ENCODE measurements at regions not wholly inside any gene's neighbourhood (a gene's known extent, or its start where the extent isn't known, plus 50 kb on each side); places are given as distances from the start of the nearest gene placed in this dataset.

- Histone ChIP-seq H3K27me3 (replicated peaks; ENCODE audit: control insufficient read depth, insufficient read depth, low read length) (no peaks in the 10 kb centered on the region), H3K36me3 (ENCODE audit: control insufficient read depth, insufficient read depth, low read length, severe bottlenecking) (no peaks in the 10 kb centered on the region), H3K9ac (ENCODE audit: low read length) (no peak overlapping the region), H3K4me3 (ENCODE audit: low read length) (no peak overlapping the region), H3K4me1 (ENCODE audit: control insufficient read depth, insufficient read depth, low read length) (no peaks in the 10 kb centered on the region), H3K9me3 (ENCODE audit: control insufficient read depth, low read length) (no peaks in the 10 kb centered on the region)
- DNase-seq (ENCODE audit: low read depth): no peak
These were observed 250.9 kb upstream of the SYT10 start for GRCh38 chr12:33690562-33690961.

- no peaks in the 10 kb centered on the region for H3K9me3 ChIP-seq (ENCODE audit: control insufficient read depth, low read length)
- H3K27me3 ChIP-seq (replicated peaks; ENCODE audit: control insufficient read depth, insufficient read depth, low read length): no peaks in the 10 kb centered on the region
- no peak overlapping the region for H3K9ac ChIP-seq (ENCODE audit: low read length)
- no peak overlapping the region for H3K4me3 ChIP-seq (ENCODE audit: low read length)
- no peaks in the 10 kb centered on the region for H3K36me3 ChIP-seq (ENCODE audit: control insufficient read depth, insufficient read depth, low read length, severe bottlenecking)
- no peak for DNase-seq (ENCODE audit: low read depth)
- no peaks in the 10 kb centered on the region for H3K4me1 ChIP-seq (ENCODE audit: control insufficient read depth, insufficient read depth, low read length)
These were observed 263.6 kb upstream of the SYT10 start for GRCh38 chr12:33703221-33703620.

GRCh38 chr12:33706927-33707326, 267.3 kb upstream of the SYT10 start:
- H3K4me1 ChIP-seq (ENCODE audit: control insufficient read depth, insufficient read depth, low read length): no peaks in the 10 kb centered on the region
- no peaks in the 10 kb centered on the region for H3K27me3 ChIP-seq (replicated peaks; ENCODE audit: control insufficient read depth, insufficient read depth, low read length)
- no peak overlapping the region for H3K9ac ChIP-seq (ENCODE audit: low read length)
- H3K4me3 ChIP-seq (ENCODE audit: low read length): no peak overlapping the region
- no peaks in the 10 kb centered on the region for H3K36me3 ChIP-seq (ENCODE audit: control insufficient read depth, insufficient read depth, low read length, severe bottlenecking)
- no peaks in the 10 kb centered on the region for H3K9me3 ChIP-seq (ENCODE audit: control insufficient read depth, low read length)
- DNase-seq (ENCODE audit: low read depth): no peak

- Histone ChIP-seq H3K4me1 (ENCODE audit: control insufficient read depth, insufficient read depth, low read length) (no peaks in the 10 kb centered on the region), H3K9ac (ENCODE audit: low read length) (no peak overlapping the region), H3K9me3 (ENCODE audit: control insufficient read depth, low read length) (no peaks in the 10 kb centered on the region), H3K36me3 (ENCODE audit: control insufficient read depth, insufficient read depth, low read length, severe bottlenecking) (no peaks in the 10 kb centered on the region), H3K4me3 (ENCODE audit: low read length) (no peak overlapping the region), H3K27me3 (replicated peaks; ENCODE audit: control insufficient read depth, insufficient read depth, low read length) (no peaks in the 10 kb centered on the region)
- DNase-seq (ENCODE audit: low read depth): no peak
These were observed 269.3 kb upstream of the SYT10 start for GRCh38 chr12:33708935-33709334.

GRCh38 chr12:33710548-33710947, 270.9 kb upstream of the SYT10 start:
- Histone ChIP-seq H3K27me3 (replicated peaks; ENCODE audit: control insufficient read depth, insufficient read depth, low read length) (no peaks in the 10 kb centered on the region), H3K4me3 (ENCODE audit: low read length) (no peak overlapping the region), H3K4me1 (ENCODE audit: control insufficient read depth, insufficient read depth, low read length) (no peaks in the 10 kb centered on the region), H3K36me3 (ENCODE audit: control insufficient read depth, insufficient read depth, low read length, severe bottlenecking) (no peaks in the 10 kb centered on the region), H3K9ac (ENCODE audit: low read length) (no peak overlapping the region), H3K9me3 (ENCODE audit: control insufficient read depth, low read length) (no peaks in the 10 kb centered on the region)
- DNase-seq (ENCODE audit: low read depth): no peak

- Histone ChIP-seq H3K9me3 (ENCODE audit: control insufficient read depth, low read length) (no peaks in the 10 kb centered on the region), H3K4me3 (ENCODE audit: low read length) (no peak overlapping the region), H3K4me1 (ENCODE audit: control insufficient read depth, insufficient read depth, low read length) (no peaks in the 10 kb centered on the region), H3K9ac (ENCODE audit: low read length) (no peak overlapping the region), H3K27me3 (replicated peaks; ENCODE audit: control insufficient read depth, insufficient read depth, low read length) (no peaks in the 10 kb centered on the region), H3K36me3 (ENCODE audit: control insufficient read depth, insufficient read depth, low read length, severe bottlenecking) (no peaks in the 10 kb centered on the region)
- DNase-seq (ENCODE audit: low read depth): no peak
These were observed 279.0 kb upstream of the SYT10 start for GRCh38 chr12:33718631-33719030.

- Histone ChIP-seq H3K36me3 (ENCODE audit: control insufficient read depth, insufficient read depth, low read length, severe bottlenecking) (no peaks in the 10 kb centered on the region), H3K4me3 (ENCODE audit: low read length) (no peak overlapping the region), H3K27me3 (replicated peaks; ENCODE audit: control insufficient read depth, insufficient read depth, low read length) (no peaks in the 10 kb centered on the region), H3K9ac (ENCODE audit: low read length) (no peak overlapping the region), H3K4me1 (ENCODE audit: control insufficient read depth, insufficient read depth, low read length) (no peaks in the 10 kb centered on the region), H3K9me3 (ENCODE audit: control insufficient read depth, low read length) (no peaks in the 10 kb centered on the region)
- no peak for DNase-seq (ENCODE audit: low read depth)
These were observed 281.9 kb upstream of the SYT10 start for GRCh38 chr12:33721561-33721960.

- no peaks in the 10 kb centered on the region for H3K36me3 ChIP-seq (ENCODE audit: control insufficient read depth, insufficient read depth, low read length, severe bottlenecking)
- DNase-seq (ENCODE audit: low read depth): no peak
- H3K4me1 ChIP-seq (ENCODE audit: control insufficient read depth, insufficient read depth, low read length): no peaks in the 10 kb centered on the region
- H3K9me3 ChIP-seq (ENCODE audit: control insufficient read depth, low read length): no peaks in the 10 kb centered on the region
- no peaks in the 10 kb centered on the region for H3K27me3 ChIP-seq (replicated peaks; ENCODE audit: control insufficient read depth, insufficient read depth, low read length)
- no peak overlapping the region for H3K9ac ChIP-seq (ENCODE audit: low read length)
- no peak overlapping the region for H3K4me3 ChIP-seq (ENCODE audit: low read length)
These were observed 285.2 kb upstream of the SYT10 start for GRCh38 chr12:33724867-33725266.

- no peaks in the 10 kb centered on the region for H3K9me3 ChIP-seq (ENCODE audit: control insufficient read depth, low read length)
- H3K4me3 ChIP-seq (ENCODE audit: low read length): no peak overlapping the region
- no peak for DNase-seq (ENCODE audit: low read depth)
These were observed 287.4 kb upstream of the ALG10 start for GRCh38 chr12:33734871-33735270.

GRCh38 chr12:33752854-33753253, 269.4 kb upstream of the ALG10 start:
- no peak overlapping the region for H3K4me3 ChIP-seq (ENCODE audit: low read length)
- DNase-seq (ENCODE audit: low read depth): no peak
- no peak overlapping the region for H3K9ac ChIP-seq (ENCODE audit: low read length)
- H3K27me3 ChIP-seq (replicated peaks; ENCODE audit: control insufficient read depth, insufficient read depth, low read length): no peaks in the 10 kb centered on the region
- H3K4me1 ChIP-seq (ENCODE audit: control insufficient read depth, insufficient read depth, low read length): no peaks in the 10 kb centered on the region
- no peaks in the 10 kb centered on the region for H3K36me3 ChIP-seq (ENCODE audit: control insufficient read depth, insufficient read depth, low read length, severe bottlenecking)
- peaks cover 4% of the 10 kb centered on the region for H3K9me3 ChIP-seq (ENCODE audit: control insufficient read depth, low read length)

More at GRCh38 chr12:33734871-33735270, 287.4 kb upstream of the ALG10 start:
- no peaks in the 10 kb centered on the region for H3K4me1 ChIP-seq (ENCODE audit: control insufficient read depth, insufficient read depth, low read length)
- H3K9ac ChIP-seq (ENCODE audit: low read length): no peak overlapping the region
- no peaks in the 10 kb centered on the region for H3K27me3 ChIP-seq (replicated peaks; ENCODE audit: control insufficient read depth, insufficient read depth, low read length)
- no peaks in the 10 kb centered on the region for H3K36me3 ChIP-seq (ENCODE audit: control insufficient read depth, insufficient read depth, low read length, severe bottlenecking)

GRCh38 chr12:33757701-33758100, 264.6 kb upstream of the ALG10 start:
- peaks cover 8% of the 10 kb centered on the region for H3K9me3 ChIP-seq (ENCODE audit: control insufficient read depth, low read length)
- no peaks in the 10 kb centered on the region for H3K4me1 ChIP-seq (ENCODE audit: control insufficient read depth, insufficient read depth, low read length)
- no peak overlapping the region for H3K4me3 ChIP-seq (ENCODE audit: low read length)
- H3K36me3 ChIP-seq (ENCODE audit: control insufficient read depth, insufficient read depth, low read length, severe bottlenecking): no peaks in the 10 kb centered on the region
- no peaks in the 10 kb centered on the region for H3K27me3 ChIP-seq (replicated peaks; ENCODE audit: control insufficient read depth, insufficient read depth, low read length)
- DNase-seq (ENCODE audit: low read depth): no peak
- H3K9ac ChIP-seq (ENCODE audit: low read length): no peak overlapping the region

GRCh38 chr12:33759279-33759678, 263.0 kb upstream of the ALG10 start:
- no peaks in the 10 kb centered on the region for H3K36me3 ChIP-seq (ENCODE audit: control insufficient read depth, insufficient read depth, low read length, severe bottlenecking)
- peaks cover 8% of the 10 kb centered on the region for H3K9me3 ChIP-seq (ENCODE audit: control insufficient read depth, low read length)
- H3K4me3 ChIP-seq (ENCODE audit: low read length): no peak overlapping the region
- H3K4me1 ChIP-seq (ENCODE audit: control insufficient read depth, insufficient read depth, low read length): no peaks in the 10 kb centered on the region
- DNase-seq (ENCODE audit: low read depth): no peak
- no peaks in the 10 kb centered on the region for H3K27me3 ChIP-seq (replicated peaks; ENCODE audit: control insufficient read depth, insufficient read depth, low read length)
- no peak overlapping the region for H3K9ac ChIP-seq (ENCODE audit: low read length)

Data from adipocyte (in vitro differentiated cells).